ENCODE measurements at regions not wholly inside any gene's neighbourhood (a gene's known extent, or its start where the extent isn't known, plus 50 kb on each side); places are given as distances from the start of the nearest gene placed in this dataset.

DNA sequence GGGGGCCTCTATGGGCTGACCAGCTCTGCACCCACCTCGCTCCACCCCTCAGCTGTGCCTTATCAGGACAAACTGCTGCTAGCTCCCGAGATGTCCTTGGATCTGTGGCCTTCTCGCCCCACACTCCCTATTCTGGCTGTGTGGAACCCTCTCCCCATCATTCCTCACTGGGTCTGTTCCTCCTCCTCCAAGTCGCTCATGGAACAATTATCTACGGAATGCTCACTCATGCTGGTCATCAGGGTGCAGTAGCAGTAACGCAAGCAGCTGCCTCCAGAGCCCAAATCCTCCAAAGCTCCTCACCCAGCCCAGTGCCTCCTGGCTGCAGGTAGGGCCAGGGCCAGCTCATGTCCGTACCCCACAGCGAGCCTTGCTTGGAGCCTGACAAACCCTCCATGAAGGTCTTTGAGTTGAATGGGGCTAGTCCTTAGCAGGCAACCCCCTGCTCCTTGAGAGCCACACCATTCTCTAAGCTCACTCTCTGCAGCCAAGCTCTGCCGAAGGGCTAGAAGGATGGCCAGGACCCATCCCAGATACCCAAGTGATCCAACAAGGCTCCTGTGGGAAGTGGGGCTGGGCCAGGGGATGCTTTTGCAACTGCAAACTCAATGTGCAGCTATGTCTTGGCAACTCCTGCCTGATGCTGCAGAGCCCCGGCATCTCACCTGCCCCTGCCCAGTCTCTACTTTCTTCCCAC, 977.8 kb downstream of the TBC1D22A start:
- H3K4me3 ChIP-seq: no peak overlapping the region
- TF ChIP-seq, protein P1, sequence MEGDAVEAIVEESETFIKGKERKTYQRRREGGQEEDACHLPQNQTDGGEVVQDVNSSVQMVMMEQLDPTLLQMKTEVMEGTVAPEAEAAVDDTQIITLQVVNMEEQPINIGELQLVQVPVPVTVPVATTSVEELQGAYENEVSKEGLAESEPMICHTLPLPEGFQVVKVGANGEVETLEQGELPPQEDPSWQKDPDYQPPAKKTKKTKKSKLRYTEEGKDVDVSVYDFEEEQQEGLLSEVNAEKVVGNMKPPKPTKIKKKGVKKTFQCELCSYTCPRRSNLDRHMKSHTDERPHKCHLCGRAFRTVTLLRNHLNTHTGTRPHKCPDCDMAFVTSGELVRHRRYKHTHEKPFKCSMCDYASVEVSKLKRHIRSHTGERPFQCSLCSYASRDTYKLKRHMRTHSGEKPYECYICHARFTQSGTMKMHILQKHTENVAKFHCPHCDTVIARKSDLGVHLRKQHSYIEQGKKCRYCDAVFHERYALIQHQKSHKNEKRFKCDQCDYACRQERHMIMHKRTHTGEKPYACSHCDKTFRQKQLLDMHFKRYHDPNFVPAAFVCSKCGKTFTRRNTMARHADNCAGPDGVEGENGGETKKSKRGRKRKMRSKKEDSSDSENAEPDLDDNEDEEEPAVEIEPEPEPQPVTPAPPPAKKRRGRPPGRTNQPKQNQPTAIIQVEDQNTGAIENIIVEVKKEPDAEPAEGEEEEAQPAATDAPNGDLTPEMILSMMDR (IDR thresholded peaks at IDR 0.05): no peak
- intact Hi-C loops (cut with DNase I): no loop called here
- no peaks in the 10 kb centered on the region for H3K4me1 ChIP-seq
- ATAC-seq (no peak), DNase-seq (no peak)
- 78 to 85% (median 82%) methylated on average over 10 of the region's 10 CpGs for WGBS, 3 donors
- no peak overlapping the region for H3K27ac ChIP-seq
- peaks cover 0 to 24% (median 0%) of the 10 kb centered on the region in 3 donors for H3K27me3 ChIP-seq (ENCODE audit: insufficient read depth in 3 of 3, low read length in 2 of 3)
- no peaks in the 10 kb centered on the region for H3K9me3 ChIP-seq
- no peaks in the 10 kb centered on the region for H3K36me3 ChIP-seq (ENCODE audit: insufficient read depth in 1 of 2, low read depth in 1 of 2)

DNA sequence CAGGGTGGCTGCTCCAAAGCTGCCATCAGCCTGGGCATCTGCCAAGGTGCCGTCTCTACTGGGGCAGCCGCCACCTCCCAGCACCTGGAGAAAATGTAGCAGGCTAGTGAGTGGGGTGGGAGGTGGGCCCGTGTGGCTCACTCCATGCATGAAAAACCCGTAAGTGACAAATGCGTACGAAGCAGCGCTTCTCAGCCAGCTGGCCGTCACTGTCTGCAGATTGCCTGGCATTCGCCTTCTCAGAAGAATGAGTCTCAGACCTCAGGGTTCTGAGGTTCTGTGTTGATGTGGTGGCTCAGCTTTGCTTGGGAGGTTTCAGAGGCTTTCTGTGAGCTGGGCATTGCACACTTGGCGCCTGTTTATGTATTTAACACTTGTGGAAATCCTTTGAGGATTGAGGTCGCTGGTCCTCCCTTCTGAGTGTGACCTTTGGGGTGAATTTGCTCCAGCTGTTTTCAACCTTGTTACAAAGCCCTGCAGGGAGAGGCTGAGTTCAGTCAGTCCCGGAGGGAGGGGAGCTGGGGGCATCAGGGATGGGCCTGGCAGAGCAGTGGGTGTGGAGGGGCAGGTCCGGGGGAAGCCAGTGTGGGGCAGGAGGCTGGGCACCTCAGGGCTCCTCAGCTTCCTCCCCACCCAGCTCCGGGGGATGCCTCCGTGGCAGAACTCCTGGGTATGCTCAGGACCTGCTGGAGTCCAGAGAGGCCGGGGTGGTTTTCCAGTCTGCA, 977.0 kb downstream of the TBC1D22A start:
- DNase-seq: no peak
- H3K27me3 ChIP-seq (ENCODE audit: insufficient read depth in 3 of 3, low read length in 2 of 3): peaks cover 0 to 24% (median 2%) of the 10 kb centered on the region in 3 donors
- H3K4me1 ChIP-seq: no peaks in the 10 kb centered on the region
- no peaks in the 10 kb centered on the region for H3K36me3 ChIP-seq (ENCODE audit: insufficient read depth in 1 of 2, low read depth in 1 of 2)
- ATAC-seq: no peak
- H3K9me3 ChIP-seq: no peaks in the 10 kb centered on the region
- 29 to 39% (median 38%) methylated on average over 16 of the region's 16 CpGs for WGBS, 3 donors
- H3K4me3 ChIP-seq: no peak overlapping the region
- intact Hi-C loops (cut with DNase I): no loop called here
- TF ChIP-seq, protein P1 (IDR thresholded peaks at IDR 0.05): no peak
- no peak overlapping the region for H3K27ac ChIP-seq

DNA sequence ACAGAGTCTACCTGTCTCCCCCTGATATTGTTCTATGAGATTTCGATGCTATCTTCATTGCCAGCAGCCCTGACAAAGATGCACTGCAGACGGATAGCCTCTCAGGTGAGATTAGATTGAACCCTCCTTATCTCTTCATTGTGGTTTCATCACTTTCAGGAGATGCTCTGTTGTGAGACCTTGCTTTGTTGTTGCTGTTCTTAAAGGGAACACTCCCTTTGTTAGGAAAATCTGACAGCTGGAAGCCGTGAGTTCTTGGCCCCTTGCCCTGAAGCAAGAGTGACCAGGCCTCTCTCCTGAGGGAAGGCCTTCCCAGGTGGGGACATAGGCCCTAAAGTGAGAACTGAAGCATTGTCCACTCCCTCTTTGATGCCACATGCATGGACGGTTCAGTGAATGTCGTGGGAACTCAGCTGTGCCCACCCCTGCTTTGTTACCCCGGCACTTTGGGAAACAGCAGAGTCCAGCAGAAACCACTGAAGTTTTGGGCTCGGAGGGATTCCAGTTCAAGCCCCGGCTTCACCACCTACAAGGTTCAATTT, 976.1 kb downstream of the TBC1D22A start:
- Histone ChIP-seq H3K27ac (no peak overlapping the region), H3K4me1 (no peaks in the 10 kb centered on the region), H3K9me3 (no peaks in the 10 kb centered on the region), H3K27me3 (ENCODE audit: insufficient read depth in 3 of 3, low read length in 2 of 3) (peaks cover 0 to 24% (median 2%) of the 10 kb centered on the region in 3 donors), H3K4me3 (no peak overlapping the region), H3K36me3 (ENCODE audit: insufficient read depth in 1 of 2, low read depth in 1 of 2) (no peaks in the 10 kb centered on the region)
- intact Hi-C loops (cut with DNase I): no loop called here
- ATAC-seq (no peak), DNase-seq (no peak)
- TF ChIP-seq, protein P1 (IDR thresholded peaks at IDR 0.05): no peak
- 56 to 63% (median 61%) methylated on average over 8 of the region's 8 CpGs for WGBS, 3 donors

DNA sequence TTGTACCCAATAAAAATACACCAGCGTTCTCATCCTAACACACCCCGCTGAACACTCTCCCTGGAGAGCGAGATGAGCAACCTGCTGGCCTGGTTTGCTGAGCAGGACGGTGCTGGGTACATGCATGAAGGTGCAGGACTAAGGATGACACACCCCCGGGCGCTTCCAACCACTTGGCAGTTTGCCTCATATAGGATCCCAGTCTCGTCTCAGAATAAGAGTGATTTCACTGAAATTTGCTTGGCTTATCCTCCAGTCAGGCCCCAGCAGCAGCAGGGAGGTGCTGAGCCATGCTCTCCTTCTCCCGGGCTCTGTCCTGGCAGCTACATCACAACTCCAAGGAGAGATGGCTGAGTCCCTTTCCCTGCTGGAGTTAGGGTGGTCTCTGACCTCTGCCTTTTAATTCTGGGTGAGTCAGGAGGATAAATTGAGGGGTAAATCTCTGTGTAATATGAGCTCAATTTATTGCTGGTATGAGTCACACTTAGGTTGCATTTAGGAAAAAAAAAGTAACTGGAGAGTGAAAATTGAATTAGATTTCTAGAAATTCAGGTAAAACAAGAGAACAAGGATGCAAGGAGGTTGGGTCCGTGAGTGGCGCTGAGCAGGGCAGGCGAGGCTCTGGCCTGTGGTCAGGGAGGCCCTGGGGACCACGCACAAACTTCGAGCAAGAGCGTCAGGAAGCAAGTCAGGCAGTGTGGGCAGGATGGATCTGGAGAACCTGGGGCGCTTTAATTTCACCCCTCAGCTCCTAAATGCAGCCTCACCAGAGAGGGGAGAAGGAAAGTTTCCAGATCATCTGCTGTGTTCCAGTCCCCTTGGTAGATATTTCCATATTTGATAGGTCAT, 974.0 kb downstream of the TBC1D22A start:
- ATAC-seq (no peak), DNase-seq (no peak)
- no peaks in the 10 kb centered on the region for H3K4me1 ChIP-seq
- H3K4me3 ChIP-seq: no peak overlapping the region
- H3K36me3 ChIP-seq (ENCODE audit: insufficient read depth in 1 of 2, low read depth in 1 of 2): no peaks in the 10 kb centered on the region
- TF ChIP-seq, protein P1 (IDR thresholded peaks at IDR 0.05): no peak
- no peaks in the 10 kb centered on the region for H3K9me3 ChIP-seq
- 65 to 73% (median 69%) methylated on average over 15 of the region's 15 CpGs for WGBS, 3 donors
- intact Hi-C loops (cut with DNase I): no loop called here
- no peak overlapping the region for H3K27ac ChIP-seq
- H3K27me3 ChIP-seq (ENCODE audit: insufficient read depth in 3 of 3, low read length in 2 of 3): peaks cover 0 to 14% (median 2%) of the 10 kb centered on the region in 3 donors

All from psoas muscle (tissue), 7 donors.